K562 (cell line): ENCODE measurements at regions not wholly inside any gene's neighbourhood (a gene's known extent, or its start where the extent isn't known, plus 50 kb on each side); places are given as distances from the start of the nearest gene placed in this dataset.

ENCODE experiments used
- ATAC-seq: fragments of 200-7000 bp; cut with Tn5 transposase; 3 replicates; pipeline ENCODE4 v1.9.1; 2020; ENCODE audit warnings: moderate library complexity
- BruUV-seq: library from RNA; stranded (reverse); fragments of 400-500 nt; replicated peaks from 2 replicates; lab custom pipeline; 2021; lab: Mats Ljungman, UMichigan
- CTCF ChIA-PET: fragments of 300-600 bp; formaldehyde crosslinking; extraction: SDS; loops from one replicate; lab custom pipeline; 2021; ENCODE audit warnings: low intra/inter-chr PET ratio; lab: Yijun Ruan, JAX
- POLR2A ChIA-PET: fragments of 300-600, 350-650 bp; sonication (Branson Sonifier 250); formaldehyde crosslinking; extraction: SDS; loops from one replicate; lab custom pipeline; 2021; ENCODE audit warnings: antibody characterized with exemption, inconsistent platforms; lab: Yijun Ruan, JAX
- DNase-seq, 4 experiments: peaks; one replicate each; pipeline versions ENCODE4 v3.0.0 to v3.0.0-alpha.2; 2011 to 2018; ENCODE audit warnings: low spot score in 3 of 4, mixed read lengths in 3 of 4; ENCODE audit errors: extremely low read depth in 1 of 4
- FAIRE-seq: peaks from 2 replicates; lab custom pipeline; 2011; peaks lifted over from hg19 to GRCh38; lab: Jason Lieb, UNC
- H2AFZ ChIP-seq: 2 replicates; pipeline ENCODE4 v1.6.0; 2011; ENCODE audit warnings: low read depth, low read length, control low read depth, inconsistent platforms
- H3K27ac ChIP-seq: fragments of 200-600 bp; 3 replicates; pipeline ENCODE4 v1.8.0; 2011; ENCODE audit warnings: low read depth, mild to moderate bottlenecking, control low read depth, inconsistent platforms, low read length, moderate library complexity, mixed read lengths; ENCODE audit errors: extremely low read depth
- H3K27me3 ChIP-seq, 2 experiments: fragments of 300-600 bp in 1 of 2; 2 replicates in 1 of 2; 3 replicates in 1 of 2; pipeline versions ENCODE4 v1.6.0 to v1.8.0; 2011; ENCODE audit warnings: inconsistent platforms in 2 of 2, low read length in 2 of 2, mild to moderate bottlenecking in 1 of 2, mixed read lengths in 1 of 2, moderate library complexity in 1 of 2; ENCODE audit not compliant: control insufficient read depth in 2 of 2, insufficient read depth in 2 of 2
- H3K36me3 ChIP-seq: fragments of 300-600 bp; 3 replicates; pipeline ENCODE4 v1.8.0; 2011; ENCODE audit warnings: mild to moderate bottlenecking, low read length, inconsistent platforms; ENCODE audit not compliant: control insufficient read depth, insufficient read depth
- H3K4me1 ChIP-seq, 2 experiments: fragments of 200-600 bp in 1 of 2; replicated peaks in 1 of 2; 2 replicates in 1 of 2; 3 replicates in 1 of 2; pipeline versions ENCODE4 v1.5.1 to v1.8.0; 2011; ENCODE audit warnings: inconsistent platforms in 2 of 2, low read length in 2 of 2, mild to moderate bottlenecking in 1 of 2, mixed read lengths in 1 of 2, moderate library complexity in 1 of 2; ENCODE audit not compliant: control insufficient read depth in 2 of 2, insufficient read depth in 2 of 2
- H3K4me2 ChIP-seq: 2 replicates; pipeline ENCODE4 v1.6.1; 2011; ENCODE audit warnings: low read length, control low read depth, inconsistent platforms, mixed read lengths; ENCODE audit not compliant: insufficient read depth
- H3K4me3 ChIP-seq: fragments of 200-600 bp; sonication (generic), shearing (Covaris generic); 2 replicates; pipeline ENCODE4 v1.5.1; 2016; ENCODE audit warnings: control low read depth, inconsistent platforms
- H3K79me2 ChIP-seq: fragments of 200-600 bp; 3 replicates; pipeline ENCODE4 v1.8.0; 2011; ENCODE audit warnings: low read length, inconsistent platforms; ENCODE audit not compliant: control insufficient read depth, insufficient read depth
- H3K9ac ChIP-seq, 2 experiments: 2 replicates each; pipeline versions ENCODE4 v1.6.0 to v1.6.1; 2011; ENCODE audit warnings: low read depth in 2 of 2, low read length in 2 of 2, control low read depth in 1 of 2, inconsistent platforms in 1 of 2, mild to moderate bottlenecking in 1 of 2, mixed read lengths in 1 of 2; ENCODE audit not compliant: insufficient read depth in 1 of 2
- H3K9me1 ChIP-seq: one replicate; pipeline ENCODE4 v1.6.0; 2011; ENCODE audit warnings: inconsistent platforms, mild to moderate bottlenecking, low read length, moderate library complexity; ENCODE audit not compliant: control insufficient read depth, insufficient read depth
- H3K9me3 ChIP-seq: replicated peaks from 2 replicates; pipeline ENCODE4 v1.5.1; 2011; ENCODE audit warnings: low read depth, low read length, inconsistent platforms; ENCODE audit not compliant: control insufficient read depth, insufficient read depth
- H4K20me1 ChIP-seq: replicated peaks from 2 replicates; pipeline ENCODE4 v1.6.1; 2011; ENCODE audit warnings: low read length, inconsistent platforms, mixed read lengths; ENCODE audit not compliant: control insufficient read depth, insufficient read depth
- FOXK1 ChIP-seq: sonication (generic); formaldehyde crosslinking; IDR thresholded peaks from 2 replicates; pipeline ENCODE4 v1.8.0; 2022; ENCODE audit warnings: missing genetic modification reagents, mild to moderate bottlenecking, borderline replicate concordance
- HNRNPLL ChIP-seq: fragments of 200-400 bp; formaldehyde crosslinking; IDR thresholded peaks from 2 replicates; pipeline ENCODE4 v1.6.1; 2017; ENCODE audit warnings: low read length, low read depth, mild to moderate bottlenecking; ENCODE audit not compliant: poor library complexity, severe bottlenecking
- TAF9B ChIP-seq: fragments of 450-650 bp; IDR thresholded peaks from 2 replicates; pipeline ENCODE4 v1.6.1; 2018; ENCODE audit warnings: mild to moderate bottlenecking; ENCODE audit not compliant: partially characterized antibody
- YBX1 ChIP-seq: fragments of 450-650 bp; IDR thresholded peaks from 2 replicates; pipeline ENCODE4 v1.7.1; 2016; ENCODE audit warnings: mild to moderate bottlenecking
- ZNF766 ChIP-seq: fragments of 200-800 bp; sonication (Bioruptor generic); conservative IDR thresholded peaks from 2 replicates; pipeline ENCODE4 v1.6.1; 2016; ENCODE audit warnings: missing genetic modification characterization, missing compliant biosample characterization
- WGBS: fragments of 100-300 bp; shearing (Covaris generic); methylation state at CpG from one replicate; pipeline ENCODE4 v1.1.6; 2016; ENCODE audit warnings: low coverage, mixed read lengths; ENCODE audit not compliant: insufficient coverage; ENCODE audit errors: missing lambda C conversion rate; 5-methylcytosine and 5-hydroxymethylcytosine counted together
- in situ Hi-C: fragments of 300-500 bp; cut with MboI; formaldehyde crosslinking; loops from 4 replicates; pipeline ENCODE4 v1.15.0; 2018; ENCODE audit warnings: inconsistent platforms, mixed read lengths
- intact Hi-C: fragments of 100-400 bp; cut with micrococcal nuclease; formaldehyde crosslinking; loops from 2 replicates; pipeline ENCODE4 v1.14.2; 2022
- TF ChIP-seq, protein P1 (sequence below): fragments of 200-400 bp; formaldehyde crosslinking; IDR thresholded peaks from 2 replicates; pipeline ENCODE4 v1.6.1; 2017; ENCODE audit warnings: mild to moderate bottlenecking, low read depth, low read length, moderate library complexity
- TF ChIP-seq, protein P2 (sequence below): fragments of 450-650 bp; IDR thresholded peaks from 2 replicates; pipeline ENCODE4 v1.6.1; 2017; ENCODE audit warnings: mild to moderate bottlenecking, moderate library complexity

DNA sequence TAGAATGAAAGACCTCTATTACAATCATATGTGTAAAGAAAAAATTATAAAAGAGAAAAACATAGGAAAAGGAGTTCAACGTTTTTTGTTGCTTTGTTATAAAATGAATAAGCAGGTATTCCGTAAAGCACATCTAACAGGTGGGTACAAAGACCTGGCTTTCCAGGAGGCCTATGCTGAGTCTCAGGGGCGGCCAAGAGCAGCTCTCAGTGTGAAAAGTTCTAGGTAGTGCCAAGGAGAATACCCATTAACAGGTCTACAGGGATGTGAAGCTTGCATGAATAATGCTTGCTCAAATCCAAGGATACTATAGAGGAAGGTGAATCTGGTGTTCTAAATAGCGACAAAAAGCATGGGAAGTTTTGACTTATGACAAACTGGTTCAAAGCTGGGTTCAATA lies 944.4 kb downstream of the PDHA2 start (continued):
- TF ChIP-seq, protein P1, sequence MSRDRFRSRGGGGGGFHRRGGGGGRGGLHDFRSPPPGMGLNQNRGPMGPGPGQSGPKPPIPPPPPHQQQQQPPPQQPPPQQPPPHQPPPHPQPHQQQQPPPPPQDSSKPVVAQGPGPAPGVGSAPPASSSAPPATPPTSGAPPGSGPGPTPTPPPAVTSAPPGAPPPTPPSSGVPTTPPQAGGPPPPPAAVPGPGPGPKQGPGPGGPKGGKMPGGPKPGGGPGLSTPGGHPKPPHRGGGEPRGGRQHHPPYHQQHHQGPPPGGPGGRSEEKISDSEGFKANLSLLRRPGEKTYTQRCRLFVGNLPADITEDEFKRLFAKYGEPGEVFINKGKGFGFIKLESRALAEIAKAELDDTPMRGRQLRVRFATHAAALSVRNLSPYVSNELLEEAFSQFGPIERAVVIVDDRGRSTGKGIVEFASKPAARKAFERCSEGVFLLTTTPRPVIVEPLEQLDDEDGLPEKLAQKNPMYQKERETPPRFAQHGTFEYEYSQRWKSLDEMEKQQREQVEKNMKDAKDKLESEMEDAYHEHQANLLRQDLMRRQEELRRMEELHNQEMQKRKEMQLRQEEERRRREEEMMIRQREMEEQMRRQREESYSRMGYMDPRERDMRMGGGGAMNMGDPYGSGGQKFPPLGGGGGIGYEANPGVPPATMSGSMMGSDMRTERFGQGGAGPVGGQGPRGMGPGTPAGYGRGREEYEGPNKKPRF = no peak
- no peak for TF ChIP-seq ZNF766

DNA sequence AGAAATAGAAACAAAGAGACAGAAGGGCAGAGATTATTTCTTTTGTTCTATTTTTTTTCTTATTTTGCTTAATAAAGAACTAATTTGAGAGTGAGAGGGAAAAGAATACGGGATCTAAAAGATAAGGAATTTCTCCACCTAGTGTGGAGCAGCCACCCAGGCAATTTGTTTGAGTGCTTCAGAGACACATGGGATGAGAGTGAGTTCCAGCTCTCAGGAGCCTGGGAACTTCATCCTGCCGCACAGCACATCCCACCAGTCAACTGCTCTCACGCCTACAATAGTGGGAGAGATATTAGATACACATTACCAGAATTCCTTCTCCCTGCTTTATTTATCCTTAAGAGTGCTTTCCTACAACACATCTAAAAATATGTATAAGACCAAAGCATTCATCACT lies 946.4 kb downstream of the PDHA2 start:
- Histone ChIP-seq H4K20me1 (no peaks in the 10 kb centered on the region), H3K9me1 (no peaks in the 10 kb centered on the region), H3K9me3 (peaks cover 2% of the 10 kb centered on the region; the same call in 1 of the 2 replicates), H2AFZ (no peak overlapping the region), H3K4me2 (no peak overlapping the region), H3K36me3 (no peaks in the 10 kb centered on the region), H3K27me3 (no peaks in the 10 kb centered on the region), H3K4me1 (no peaks in the 10 kb centered on the region), H3K4me3 (no peak overlapping the region), H3K79me2 (no peaks in the 10 kb centered on the region), H3K9ac (no peak overlapping the region), H3K27ac (no peak overlapping the region)
- no TSS peak for BruUV-seq
- FAIRE-seq (no peak), DNase-seq (no peak), ATAC-seq (no peak)
- in situ Hi-C loops = no loop called here
- WGBS = 0% methylated on average over 3 of the region's 3 CpGs
- POLR2A ChIA-PET = no interaction called here
- TF ChIP-seq, protein P2, sequence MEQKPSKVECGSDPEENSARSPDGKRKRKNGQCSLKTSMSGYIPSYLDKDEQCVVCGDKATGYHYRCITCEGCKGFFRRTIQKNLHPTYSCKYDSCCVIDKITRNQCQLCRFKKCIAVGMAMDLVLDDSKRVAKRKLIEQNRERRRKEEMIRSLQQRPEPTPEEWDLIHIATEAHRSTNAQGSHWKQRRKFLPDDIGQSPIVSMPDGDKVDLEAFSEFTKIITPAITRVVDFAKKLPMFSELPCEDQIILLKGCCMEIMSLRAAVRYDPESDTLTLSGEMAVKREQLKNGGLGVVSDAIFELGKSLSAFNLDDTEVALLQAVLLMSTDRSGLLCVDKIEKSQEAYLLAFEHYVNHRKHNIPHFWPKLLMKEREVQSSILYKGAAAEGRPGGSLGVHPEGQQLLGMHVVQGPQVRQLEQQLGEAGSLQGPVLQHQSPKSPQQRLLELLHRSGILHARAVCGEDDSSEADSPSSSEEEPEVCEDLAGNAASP = no peak
- TF ChIP-seq TAF9B (no peak), YBX1 (no peak), HNRNPLL (no peak), FOXK1 (CRISPR knock-in tag) (no peak)
- CTCF ChIA-PET = no interaction called here
- intact Hi-C loops = no loop called here
